ENCODE measurements at regions not wholly inside any gene's neighbourhood (a gene's known extent, or its start where the extent isn't known, plus 50 kb on each side); places are given as distances from the start of the nearest gene placed in this dataset.

GRCh38 chr6:11486959-11487358 lies 50.6 kb upstream of the TMEM170B start:
- no peak for ATAC-seq (ENCODE audit: low FRiP score)
- TF ChIP-seq, protein P1, sequence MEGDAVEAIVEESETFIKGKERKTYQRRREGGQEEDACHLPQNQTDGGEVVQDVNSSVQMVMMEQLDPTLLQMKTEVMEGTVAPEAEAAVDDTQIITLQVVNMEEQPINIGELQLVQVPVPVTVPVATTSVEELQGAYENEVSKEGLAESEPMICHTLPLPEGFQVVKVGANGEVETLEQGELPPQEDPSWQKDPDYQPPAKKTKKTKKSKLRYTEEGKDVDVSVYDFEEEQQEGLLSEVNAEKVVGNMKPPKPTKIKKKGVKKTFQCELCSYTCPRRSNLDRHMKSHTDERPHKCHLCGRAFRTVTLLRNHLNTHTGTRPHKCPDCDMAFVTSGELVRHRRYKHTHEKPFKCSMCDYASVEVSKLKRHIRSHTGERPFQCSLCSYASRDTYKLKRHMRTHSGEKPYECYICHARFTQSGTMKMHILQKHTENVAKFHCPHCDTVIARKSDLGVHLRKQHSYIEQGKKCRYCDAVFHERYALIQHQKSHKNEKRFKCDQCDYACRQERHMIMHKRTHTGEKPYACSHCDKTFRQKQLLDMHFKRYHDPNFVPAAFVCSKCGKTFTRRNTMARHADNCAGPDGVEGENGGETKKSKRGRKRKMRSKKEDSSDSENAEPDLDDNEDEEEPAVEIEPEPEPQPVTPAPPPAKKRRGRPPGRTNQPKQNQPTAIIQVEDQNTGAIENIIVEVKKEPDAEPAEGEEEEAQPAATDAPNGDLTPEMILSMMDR (IDR thresholded peaks at IDR 0.05) = no peak
- DNase-seq (ENCODE audit: low spot score) = no peak

DNA sequence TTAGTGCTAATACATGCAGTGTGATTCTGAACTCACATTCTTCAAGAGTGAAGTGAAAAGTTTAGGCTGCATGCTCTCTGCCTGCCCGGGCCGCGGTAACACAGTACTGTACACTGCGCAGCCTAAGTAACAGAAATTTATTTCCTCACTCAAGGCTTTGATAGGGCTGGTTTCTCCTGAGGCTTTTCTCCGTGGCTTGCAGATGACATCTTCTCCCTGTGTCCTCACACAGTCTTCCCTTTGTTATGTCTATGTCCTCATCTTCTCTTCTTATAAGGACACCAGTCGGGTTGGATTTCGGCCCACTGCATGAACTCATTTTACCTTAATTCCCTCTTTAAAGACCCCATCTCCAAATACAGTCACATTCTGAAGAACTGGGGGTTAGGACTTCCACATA lies 51.1 kb upstream of the TMEM170B start:
- DNase-seq (ENCODE audit: low spot score) (no peak), ATAC-seq (ENCODE audit: low FRiP score) (no peak)

DNA sequence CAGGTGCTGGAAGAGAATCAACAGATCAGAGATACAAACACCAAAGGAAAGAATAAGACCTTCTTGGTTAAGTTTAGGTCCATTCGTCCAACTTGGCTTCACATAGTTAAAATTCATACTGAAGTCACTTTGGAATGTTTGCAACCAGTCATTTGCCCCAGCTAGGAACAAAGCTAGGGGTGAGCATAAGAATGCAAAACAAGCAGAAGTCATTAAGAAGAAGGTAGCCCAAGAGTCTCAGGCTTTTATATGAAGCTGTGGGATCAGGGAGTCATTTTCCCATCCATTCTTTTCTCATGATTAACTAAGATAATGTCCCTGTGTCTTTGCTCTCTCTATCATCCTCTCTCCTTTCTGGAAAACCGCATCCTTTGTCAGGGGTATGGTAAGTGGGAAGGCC lies 51.5 kb upstream of the TMEM170B start:
- DNase-seq (ENCODE audit: low spot score) (no peak), ATAC-seq (ENCODE audit: low FRiP score) (no peak)
- TF ChIP-seq, protein P1 (IDR thresholded peaks at IDR 0.05) = no peak

More for the DNA sequence above, 51.1 kb upstream of the TMEM170B start:
- TF ChIP-seq, protein P1 (IDR thresholded peaks at IDR 0.05) = no peak

DNA sequence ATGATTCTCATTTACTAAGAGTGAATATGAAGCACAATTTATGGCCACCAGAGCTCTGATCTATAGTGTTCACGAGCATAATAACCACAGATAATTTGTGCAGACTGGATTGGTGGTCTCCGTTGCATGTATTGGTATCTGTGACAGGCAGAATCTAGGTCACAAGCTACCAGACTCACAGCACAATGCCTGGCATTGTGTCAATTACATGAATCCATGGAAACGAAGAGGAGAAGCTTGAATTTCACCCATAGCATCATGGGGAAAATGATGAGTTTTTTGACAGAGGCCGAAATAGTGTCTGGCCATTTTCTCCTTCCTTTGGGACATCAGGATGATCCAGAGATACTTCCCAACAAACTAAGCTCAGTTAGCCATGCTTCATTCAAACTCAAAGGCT lies 52.3 kb upstream of the TMEM170B start:
- DNase-seq (ENCODE audit: low spot score) = no peak
- TF ChIP-seq, protein P1 (IDR thresholded peaks at IDR 0.05) = no peak

DNA sequence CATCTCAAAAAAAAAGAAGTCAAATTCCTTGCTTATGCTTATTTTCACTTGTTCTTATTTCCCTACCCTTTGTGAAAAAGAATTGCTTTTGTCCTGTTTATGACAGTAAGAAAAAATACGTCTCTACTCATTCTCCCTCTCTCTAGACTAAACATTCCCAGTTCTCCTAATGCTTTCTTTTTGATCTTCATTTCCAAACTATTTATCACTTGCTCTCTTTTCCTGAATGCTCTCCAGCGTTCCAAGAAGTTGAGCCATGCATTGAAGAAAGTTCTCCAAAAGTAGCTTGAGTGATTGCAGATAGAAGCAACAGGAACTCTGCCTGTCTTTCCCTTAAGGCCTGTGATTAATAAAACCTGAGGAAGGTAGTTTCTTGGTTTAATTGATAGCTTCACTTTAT lies 53.1 kb upstream of the TMEM170B start:
- DNase-seq (ENCODE audit: low spot score) = no peak
- ATAC-seq (ENCODE audit: low FRiP score) = no peak
- TF ChIP-seq, protein P1 (IDR thresholded peaks at IDR 0.05) = no peak

More for the DNA sequence above, 52.3 kb upstream of the TMEM170B start:
- no peak for ATAC-seq (ENCODE audit: low FRiP score)

GRCh38 chr6:11482616-11483015 lies 54.9 kb upstream of the TMEM170B start:
- ATAC-seq (ENCODE audit: low FRiP score) (no peak), DNase-seq (ENCODE audit: low spot score) (no peak)
- TF ChIP-seq, protein P1 (IDR thresholded peaks at IDR 0.05) = no peak

DNA sequence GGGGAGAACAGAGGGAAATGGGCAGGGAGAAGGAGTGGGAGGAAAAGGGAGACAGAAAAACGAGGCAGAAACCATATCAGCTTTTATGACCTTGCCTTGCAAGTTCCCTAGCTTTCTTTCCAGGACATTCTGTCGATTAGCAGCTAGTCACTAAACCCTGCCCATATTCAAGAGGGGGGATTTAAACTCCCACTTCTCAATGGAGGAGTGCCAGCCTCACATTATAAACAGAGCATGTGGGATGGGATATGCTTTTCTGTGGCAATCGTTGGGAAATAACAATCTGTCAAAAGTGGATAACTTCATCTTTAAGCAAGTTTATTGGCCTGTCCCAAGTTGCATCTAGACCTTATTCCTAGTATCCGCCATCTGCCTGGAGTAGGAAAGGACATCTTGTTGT lies 57.0 kb upstream of the TMEM170B start:
- DNase-seq (ENCODE audit: low spot score) = no peak
- TF ChIP-seq, protein P1 (IDR thresholded peaks at IDR 0.05) = no peak

More for the DNA sequence above, 57.0 kb upstream of the TMEM170B start:
- no peak for ATAC-seq (ENCODE audit: low FRiP score)

Data from omental fat pad (tissue), 3 donors.